ENCODE measurements at regions not wholly inside any gene's neighbourhood (a gene's known extent, or its start where the extent isn't known, plus 50 kb on each side); places are given as distances from the start of the nearest gene placed in this dataset.
"Not testable (repeated sequence)": the region's sequence is repeated elsewhere in the genome, so short reads cannot be mapped to it uniquely, and the experiment has no call there.

- Histone ChIP-seq H3K27me3 (ENCODE audit: insufficient read depth, poor library complexity, severe bottlenecking) (no peaks in the 10 kb centered on the region), H3K27ac (replicated peaks) (no peak overlapping the region), H3K4me3 (replicated peaks; ENCODE audit: insufficient read depth, low read length) (no peak overlapping the region)
- DNase-seq (ENCODE audit: low read depth in 1 of 2, low spot score in 1 of 2), result no peak
- TF ChIP-seq, protein P1, sequence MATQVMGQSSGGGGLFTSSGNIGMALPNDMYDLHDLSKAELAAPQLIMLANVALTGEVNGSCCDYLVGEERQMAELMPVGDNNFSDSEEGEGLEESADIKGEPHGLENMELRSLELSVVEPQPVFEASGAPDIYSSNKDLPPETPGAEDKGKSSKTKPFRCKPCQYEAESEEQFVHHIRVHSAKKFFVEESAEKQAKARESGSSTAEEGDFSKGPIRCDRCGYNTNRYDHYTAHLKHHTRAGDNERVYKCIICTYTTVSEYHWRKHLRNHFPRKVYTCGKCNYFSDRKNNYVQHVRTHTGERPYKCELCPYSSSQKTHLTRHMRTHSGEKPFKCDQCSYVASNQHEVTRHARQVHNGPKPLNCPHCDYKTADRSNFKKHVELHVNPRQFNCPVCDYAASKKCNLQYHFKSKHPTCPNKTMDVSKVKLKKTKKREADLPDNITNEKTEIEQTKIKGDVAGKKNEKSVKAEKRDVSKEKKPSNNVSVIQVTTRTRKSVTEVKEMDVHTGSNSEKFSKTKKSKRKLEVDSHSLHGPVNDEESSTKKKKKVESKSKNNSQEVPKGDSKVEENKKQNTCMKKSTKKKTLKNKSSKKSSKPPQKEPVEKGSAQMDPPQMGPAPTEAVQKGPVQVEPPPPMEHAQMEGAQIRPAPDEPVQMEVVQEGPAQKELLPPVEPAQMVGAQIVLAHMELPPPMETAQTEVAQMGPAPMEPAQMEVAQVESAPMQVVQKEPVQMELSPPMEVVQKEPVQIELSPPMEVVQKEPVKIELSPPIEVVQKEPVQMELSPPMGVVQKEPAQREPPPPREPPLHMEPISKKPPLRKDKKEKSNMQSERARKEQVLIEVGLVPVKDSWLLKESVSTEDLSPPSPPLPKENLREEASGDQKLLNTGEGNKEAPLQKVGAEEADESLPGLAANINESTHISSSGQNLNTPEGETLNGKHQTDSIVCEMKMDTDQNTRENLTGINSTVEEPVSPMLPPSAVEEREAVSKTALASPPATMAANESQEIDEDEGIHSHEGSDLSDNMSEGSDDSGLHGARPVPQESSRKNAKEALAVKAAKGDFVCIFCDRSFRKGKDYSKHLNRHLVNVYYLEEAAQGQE (IDR thresholded peaks at IDR 0.05; ENCODE audit: insufficient replicate concordance, low read depth), result no peak
- no peak for TF ChIP-seq POLR2AphosphoS5 (IDR thresholded peaks at IDR 0.05; ENCODE audit: low read depth)
- TF ChIP-seq, protein P2, sequence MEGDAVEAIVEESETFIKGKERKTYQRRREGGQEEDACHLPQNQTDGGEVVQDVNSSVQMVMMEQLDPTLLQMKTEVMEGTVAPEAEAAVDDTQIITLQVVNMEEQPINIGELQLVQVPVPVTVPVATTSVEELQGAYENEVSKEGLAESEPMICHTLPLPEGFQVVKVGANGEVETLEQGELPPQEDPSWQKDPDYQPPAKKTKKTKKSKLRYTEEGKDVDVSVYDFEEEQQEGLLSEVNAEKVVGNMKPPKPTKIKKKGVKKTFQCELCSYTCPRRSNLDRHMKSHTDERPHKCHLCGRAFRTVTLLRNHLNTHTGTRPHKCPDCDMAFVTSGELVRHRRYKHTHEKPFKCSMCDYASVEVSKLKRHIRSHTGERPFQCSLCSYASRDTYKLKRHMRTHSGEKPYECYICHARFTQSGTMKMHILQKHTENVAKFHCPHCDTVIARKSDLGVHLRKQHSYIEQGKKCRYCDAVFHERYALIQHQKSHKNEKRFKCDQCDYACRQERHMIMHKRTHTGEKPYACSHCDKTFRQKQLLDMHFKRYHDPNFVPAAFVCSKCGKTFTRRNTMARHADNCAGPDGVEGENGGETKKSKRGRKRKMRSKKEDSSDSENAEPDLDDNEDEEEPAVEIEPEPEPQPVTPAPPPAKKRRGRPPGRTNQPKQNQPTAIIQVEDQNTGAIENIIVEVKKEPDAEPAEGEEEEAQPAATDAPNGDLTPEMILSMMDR (IDR thresholded peaks at IDR 0.05; ENCODE audit: insufficient read depth, low read length), result no peak
These were observed 90.8 kb upstream of the USP29 start for GRCh38 chr19:57028804-57029525.

GRCh38 chr19:57031106-57031505, 88.7 kb upstream of the USP29 start:
- no peak for DNase-seq (ENCODE audit: low read depth in 1 of 2, low spot score in 1 of 2)
- Histone ChIP-seq H3K4me3 (replicated peaks; ENCODE audit: insufficient read depth, low read length) (no peak overlapping the region), H3K27ac (replicated peaks) (no peak overlapping the region), H3K27me3 (ENCODE audit: insufficient read depth, poor library complexity, severe bottlenecking) (no peaks in the 10 kb centered on the region)
- no peak for TF ChIP-seq POLR2AphosphoS5 (IDR thresholded peaks at IDR 0.05; ENCODE audit: low read depth)

DNA sequence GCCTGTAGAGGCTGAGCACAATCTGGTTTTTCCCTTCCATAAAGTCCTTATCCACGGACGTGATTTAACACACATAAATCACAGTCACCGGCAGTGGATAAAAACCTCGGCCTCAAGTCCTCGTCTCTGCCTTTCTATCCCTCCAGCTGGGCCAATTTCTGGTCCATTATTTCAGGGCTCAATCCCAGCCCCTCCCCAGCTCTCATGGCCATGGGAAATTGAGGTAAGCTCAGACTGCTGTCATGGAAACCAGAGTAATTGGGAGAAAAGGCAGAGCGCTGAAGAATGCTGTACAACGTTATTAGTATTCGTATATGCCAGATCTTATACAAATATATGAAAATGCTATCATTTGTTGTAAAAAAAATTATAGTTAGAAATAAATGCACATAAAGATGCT, 86.2 kb upstream of the USP29 start:
- Histone ChIP-seq H3K4me3 (replicated peaks; ENCODE audit: insufficient read depth, low read length) (no peak overlapping the region), H3K27ac (replicated peaks) (no peak overlapping the region)
- TF ChIP-seq GABPA (IDR thresholded peaks at IDR 0.05; ENCODE audit: low read depth), result no peak
- TF ChIP-seq, protein P1 (IDR thresholded peaks at IDR 0.05; ENCODE audit: insufficient replicate concordance, low read depth), result no peak

DNA sequence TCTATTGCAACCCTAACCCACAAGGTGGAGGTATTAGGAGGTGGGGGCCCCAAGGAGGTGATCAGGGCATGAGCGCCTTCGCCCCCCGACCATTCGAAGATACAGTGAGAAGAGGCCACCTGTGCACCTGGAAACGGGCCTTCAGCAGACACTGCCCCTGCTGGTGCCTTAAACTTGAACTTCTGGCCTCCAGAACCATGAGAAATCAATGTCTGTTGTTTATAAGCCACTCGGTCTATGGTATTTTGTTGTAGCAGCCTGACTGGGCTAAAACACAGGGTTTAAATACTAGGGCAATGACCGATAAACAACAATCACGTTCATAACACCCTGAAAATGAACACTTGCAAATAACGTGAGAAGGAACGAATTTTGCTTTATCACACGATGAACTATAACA, 85.2 kb upstream of the USP29 start:
- Histone ChIP-seq H3K27ac (replicated peaks) (no peak overlapping the region), H3K27me3 (ENCODE audit: insufficient read depth, poor library complexity, severe bottlenecking) (no peaks in the 10 kb centered on the region), H3K4me3 (replicated peaks; ENCODE audit: insufficient read depth, low read length) (no peak overlapping the region)
- TF ChIP-seq, protein P2 (IDR thresholded peaks at IDR 0.05; ENCODE audit: insufficient read depth, low read length), result no peak
- no peak for TF ChIP-seq POLR2AphosphoS5 (IDR thresholded peaks at IDR 0.05; ENCODE audit: low read depth)
- TF ChIP-seq, protein P1 (IDR thresholded peaks at IDR 0.05; ENCODE audit: insufficient replicate concordance, low read depth), result no peak
- TF ChIP-seq GABPA (IDR thresholded peaks at IDR 0.05; ENCODE audit: low read depth), result no peak
- no peak for TF ChIP-seq SPI1 (IDR thresholded peaks at IDR 0.05; ENCODE audit: borderline replicate concordance, low read depth)
- no peak for DNase-seq (ENCODE audit: low read depth in 1 of 2, low spot score in 1 of 2)

More for the DNA sequence above, 86.2 kb upstream of the USP29 start:
- no peaks in the 10 kb centered on the region for H3K27me3 ChIP-seq (ENCODE audit: insufficient read depth, poor library complexity, severe bottlenecking)
- DNase-seq (ENCODE audit: low read depth in 1 of 2, low spot score in 1 of 2), result no peak

- not testable (repeated sequence) for H3K4me3 ChIP-seq (replicated peaks; ENCODE audit: insufficient read depth, low read length); H3K27me3 ChIP-seq (ENCODE audit: insufficient read depth, poor library complexity, severe bottlenecking); DNase-seq (ENCODE audit: low read depth in 1 of 2, low spot score in 1 of 2); H3K27ac ChIP-seq (replicated peaks)
These were observed 84.0 kb upstream of the USP29 start for GRCh38 chr19:57035740-57036139.
